Middle frontal gyrus (tissue), 1 donor: ENCODE measurements at regions not wholly inside any gene's neighbourhood (a gene's known extent, or its start where the extent isn't known, plus 50 kb on each side); places are given as distances from the start of the nearest gene placed in this dataset.

Experiments
- DNase-seq: peaks from one replicate; pipeline ENCODE4 v3.0.0-alpha.2; 2015; ENCODE audit warnings: low spot score; ENCODE audit errors: extremely low spot score

- no peak for DNase-seq
Observed at GRCh38 chr2:9772035-9772998, 71.0 kb upstream of the TAF1B start.

DNA sequence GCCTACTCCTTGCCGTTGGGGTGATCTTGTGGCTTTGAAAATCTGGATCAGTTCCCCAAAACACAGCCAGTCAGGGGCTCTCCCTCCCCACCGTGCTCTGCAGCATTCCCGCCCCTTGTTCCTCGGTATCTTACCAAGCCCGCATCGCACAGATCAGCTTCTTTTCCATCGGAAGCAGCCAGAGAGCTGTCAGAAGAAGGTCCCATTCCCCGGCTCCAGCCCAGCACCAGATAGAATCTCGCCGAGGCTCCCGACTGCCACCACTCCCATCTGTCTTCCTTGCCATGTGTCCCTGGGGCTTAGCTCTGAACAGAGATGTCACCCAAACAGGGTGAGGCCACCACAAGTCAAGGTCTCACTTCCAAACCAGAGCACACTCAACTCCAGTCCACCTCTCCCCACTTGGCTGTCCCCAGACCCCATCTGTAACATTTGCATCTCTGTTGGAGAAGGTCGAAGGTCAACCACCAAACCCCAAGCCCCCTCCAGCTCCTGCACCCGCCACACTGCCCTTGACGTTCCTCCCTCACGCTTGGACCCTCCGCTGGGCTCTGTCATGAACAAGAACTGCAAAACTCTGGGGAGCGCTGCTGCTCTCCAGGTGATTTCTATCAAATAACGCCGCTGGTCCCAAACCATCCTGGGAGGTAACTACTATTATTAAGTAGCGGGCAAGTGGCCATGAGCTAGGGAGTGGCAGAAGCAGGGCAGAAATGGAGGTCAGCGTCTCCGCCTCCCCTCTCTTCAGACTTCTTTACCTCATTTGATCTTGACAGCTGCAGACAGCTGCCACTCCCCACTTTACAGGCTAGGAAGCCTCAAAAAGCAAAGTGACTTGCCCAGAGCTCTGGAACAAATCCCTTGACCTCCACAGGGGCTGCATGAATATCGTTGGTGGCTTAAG, 70.0 kb upstream of the TAF1B start:
- no peak for DNase-seq

DNA sequence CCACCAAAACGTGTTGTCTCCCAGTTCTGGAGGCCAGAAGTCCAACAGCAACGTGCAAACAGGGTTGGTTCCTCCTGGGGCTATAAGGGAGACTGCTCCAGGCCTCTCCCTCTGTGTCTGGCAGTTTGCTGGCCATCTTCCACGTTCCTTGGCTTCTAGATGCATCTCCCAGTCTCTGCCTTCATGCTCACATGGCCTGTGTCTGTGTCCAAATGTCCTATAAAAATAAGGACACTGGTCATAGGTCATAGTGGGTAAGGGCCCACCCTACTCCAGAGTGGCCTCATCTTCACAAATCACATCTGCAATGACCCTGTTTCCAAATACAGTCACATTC, 69.4 kb upstream of the TAF1B start:
- no peak for DNase-seq

- DNase-seq = no peak
Observed at GRCh38 chr2:9774266-9774665, 69.0 kb upstream of the TAF1B start.

GRCh38 chr2:9775351-9775750, 67.9 kb upstream of the TAF1B start:
- no peak for DNase-seq

DNA sequence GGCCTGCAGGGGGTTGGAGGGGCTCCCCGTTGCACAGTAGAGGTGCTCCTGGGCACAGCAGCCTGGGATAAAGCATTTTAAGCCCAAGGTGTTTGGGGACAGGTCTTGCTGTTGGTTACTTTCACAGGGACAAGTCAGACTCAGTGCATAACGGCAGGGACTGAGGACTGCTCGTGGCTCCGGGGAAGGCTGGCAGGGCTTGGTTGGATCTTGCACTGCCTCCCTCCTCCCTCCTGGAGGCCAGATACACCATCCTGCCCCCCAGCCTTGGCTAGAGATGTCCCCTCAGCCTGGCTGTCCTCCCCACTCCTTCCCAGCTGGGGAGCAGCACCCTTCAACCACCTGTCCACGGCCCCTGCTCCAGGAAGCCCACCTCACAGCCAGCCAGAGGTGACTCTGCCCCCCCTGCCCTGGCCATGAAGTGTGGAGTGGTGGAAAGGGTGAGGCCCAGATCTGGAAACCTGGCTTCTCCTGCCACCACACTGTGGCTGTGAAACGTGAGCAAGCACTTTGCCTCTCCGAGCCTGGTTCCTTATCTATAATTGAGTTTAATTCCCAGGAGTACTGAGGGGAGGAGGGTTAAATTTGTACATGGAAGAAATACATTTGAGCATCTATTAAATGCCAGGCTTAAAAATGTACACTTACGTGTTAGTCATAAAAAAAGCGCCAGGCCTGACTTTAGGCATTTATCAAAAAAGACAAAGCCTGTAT, 67.1 kb upstream of the TAF1B start:
- DNase-seq = no peak

GRCh38 chr2:9777081-9777480, 66.2 kb upstream of the TAF1B start:
- no peak for DNase-seq

- DNase-seq = no peak
Observed at GRCh38 chr2:9778012-9778411, 65.3 kb upstream of the TAF1B start.

DNA sequence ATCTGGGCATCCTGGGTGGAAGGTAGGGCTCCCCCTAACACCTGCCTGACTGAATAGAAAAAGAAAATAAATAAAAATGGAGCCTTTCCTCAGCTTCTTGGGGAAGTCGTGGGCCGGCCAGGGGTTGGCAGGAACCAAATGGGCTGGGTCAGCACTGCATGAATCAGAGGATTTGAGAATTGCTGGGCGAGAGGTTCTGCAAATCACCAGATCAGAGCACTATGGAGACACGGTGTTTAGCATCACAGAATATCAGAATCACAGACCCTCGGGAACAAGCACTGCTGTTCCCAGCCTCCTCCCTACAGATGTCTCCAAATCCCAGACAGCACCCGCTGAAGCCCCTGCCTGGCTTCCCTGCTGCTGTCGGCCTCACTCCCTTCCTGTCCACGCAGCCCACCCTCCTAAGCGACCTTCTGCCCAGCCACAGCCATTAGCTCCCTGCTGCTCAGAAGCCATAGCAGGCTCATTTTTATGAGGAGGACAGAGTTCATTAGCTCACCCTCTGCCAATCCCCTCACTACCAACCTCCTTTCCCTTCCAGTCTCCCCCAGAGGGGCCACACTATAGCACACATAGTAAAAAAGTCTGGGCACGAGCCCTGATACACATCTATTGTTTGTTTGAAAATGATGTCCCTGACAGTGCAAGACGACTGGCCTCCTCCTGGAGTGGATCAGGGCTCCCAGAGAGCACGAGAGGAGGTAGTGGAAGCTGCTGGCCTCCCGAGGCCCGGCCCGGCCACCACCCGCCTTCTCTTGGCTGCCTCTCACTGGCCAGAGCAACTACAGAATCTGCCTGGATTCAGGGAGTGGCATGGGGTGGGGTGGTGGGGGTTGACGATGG, 64.6 kb upstream of the TAF1B start:
- no peak for DNase-seq

DNA sequence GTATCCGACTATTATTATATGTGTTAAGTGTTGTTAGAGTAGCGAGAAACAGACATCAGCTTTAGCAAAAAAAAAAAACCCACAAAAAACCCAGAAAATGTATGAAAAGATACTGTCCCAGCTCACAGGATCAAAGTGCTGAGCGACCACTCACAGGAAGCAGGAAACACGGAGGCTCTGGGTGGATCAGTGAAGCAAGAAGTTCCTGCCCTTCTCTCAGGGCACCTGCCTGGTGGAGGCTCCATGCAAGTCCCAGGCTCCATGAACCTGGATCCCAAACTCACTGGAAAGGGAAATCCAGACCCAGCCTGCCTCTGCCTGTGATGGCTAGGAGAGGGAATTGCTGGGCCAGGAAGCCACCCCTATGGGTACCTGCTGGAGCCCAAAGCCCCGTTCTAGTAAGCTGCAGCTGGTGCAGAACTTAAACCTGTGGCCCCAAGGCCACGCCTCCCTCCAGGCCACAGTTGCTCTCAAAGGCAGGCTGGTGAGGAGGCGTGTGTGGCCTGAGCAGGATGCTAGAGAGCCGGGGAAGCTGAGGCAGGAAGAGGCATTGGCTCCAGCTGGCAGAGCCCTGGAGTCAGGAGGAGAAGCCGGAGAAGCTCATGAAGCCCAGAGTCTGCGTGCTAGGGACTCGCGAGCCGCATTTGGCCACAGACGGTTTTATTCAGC, 63.5 kb upstream of the TAF1B start:
- no peak for DNase-seq

- no peak for DNase-seq
Observed at GRCh38 chr2:9780368-9781130, 62.7 kb upstream of the TAF1B start.

DNA sequence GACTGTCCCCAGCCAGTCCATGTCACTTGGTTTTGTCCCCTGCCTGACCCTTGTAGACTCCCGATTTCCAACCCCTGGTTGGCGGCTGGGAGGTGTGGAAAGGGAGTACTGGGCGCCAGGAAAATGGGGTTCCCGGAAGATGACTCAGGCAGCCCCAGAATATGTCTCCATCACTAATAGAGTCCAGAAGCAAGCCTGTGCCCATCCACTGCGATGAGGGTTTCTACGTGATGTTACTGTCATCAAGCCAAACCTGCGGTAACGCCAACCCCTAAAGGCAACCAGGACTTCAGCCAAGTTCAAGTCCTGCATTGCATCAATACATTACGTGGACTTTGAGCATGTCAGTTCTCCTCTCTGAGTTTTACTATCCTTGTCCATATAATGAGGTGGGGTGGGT, 62.0 kb upstream of the TAF1B start:
- no peak for DNase-seq

DNA sequence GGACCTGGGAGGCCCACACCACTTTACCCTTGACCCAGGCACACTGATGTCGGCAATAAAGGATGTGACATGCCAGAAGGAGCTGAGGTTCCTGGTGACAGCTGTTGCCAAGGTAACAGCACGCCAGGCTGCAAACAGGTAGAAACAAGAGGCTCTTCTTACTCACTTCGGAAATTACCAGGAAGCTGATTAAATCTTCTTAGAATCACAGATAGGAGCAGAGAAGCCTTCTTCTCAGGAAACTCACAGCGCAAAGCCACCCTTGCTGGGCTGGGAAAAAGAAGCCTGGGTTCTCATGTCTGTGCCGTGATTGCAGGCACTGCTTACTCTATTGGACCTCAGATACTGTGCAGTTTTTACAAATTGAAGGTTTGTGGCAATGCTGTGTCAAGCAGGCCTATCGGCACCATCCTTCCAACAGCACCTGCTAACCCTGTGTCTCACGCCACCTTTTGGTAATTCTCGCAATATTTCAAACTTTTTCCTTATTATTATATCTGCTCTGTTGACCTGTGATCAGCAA, 61.0 kb upstream of the TAF1B start:
- DNase-seq = no peak

DNA sequence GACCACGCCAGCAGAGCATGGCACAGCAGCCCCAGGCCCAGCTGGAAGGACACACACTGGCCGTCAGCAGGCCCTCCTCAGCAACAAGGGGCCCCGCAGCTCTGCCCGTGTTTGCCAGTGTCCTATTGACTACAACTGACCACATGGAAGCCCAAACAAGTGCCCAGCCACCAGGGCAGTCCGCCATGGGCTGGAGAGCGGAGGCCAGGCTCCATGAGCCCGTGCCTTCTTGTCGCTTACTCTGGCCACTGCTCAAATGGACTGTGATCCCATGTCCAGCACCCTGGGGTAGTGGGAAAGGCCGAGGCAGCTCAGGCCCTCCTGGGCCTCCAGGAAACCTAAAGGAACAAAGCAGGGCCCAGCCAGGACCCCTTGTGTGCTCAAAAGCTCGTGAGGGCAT, 53.9 kb upstream of the TAF1B start:
- no peak for DNase-seq

- no peak for DNase-seq
Observed at GRCh38 chr2:9790702-9791225, 52.5 kb upstream of the TAF1B start.

DNA sequence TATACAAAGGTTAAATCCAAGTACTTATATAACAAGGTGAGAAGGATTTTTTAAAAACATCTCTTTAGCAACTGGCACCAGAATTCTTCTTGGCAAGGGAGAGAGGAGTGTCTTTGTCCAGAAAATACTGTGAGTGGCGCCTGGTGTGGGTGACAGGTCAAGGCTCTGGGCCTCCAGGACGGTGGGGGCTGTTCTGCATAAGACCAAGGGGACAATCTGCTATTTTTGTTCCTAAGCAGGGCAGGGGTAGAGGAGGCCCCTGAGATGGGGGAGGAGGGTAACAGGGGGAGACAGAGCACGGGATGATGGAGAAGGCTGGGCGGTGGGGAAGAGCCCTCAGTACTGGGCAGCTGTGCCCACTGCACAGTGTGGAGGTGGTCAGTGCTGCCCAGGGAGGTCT, 51.6 kb upstream of the TAF1B start:
- no peak for DNase-seq

GRCh38 chr2:9793156-9793917, 49.9 kb upstream of the TAF1B start:
- no peak for DNase-seq
